ENCODE measurements at regions not wholly inside any gene's neighbourhood (a gene's known extent, or its start where the extent isn't known, plus 50 kb on each side); places are given as distances from the start of the nearest gene placed in this dataset.

- TF ChIP-seq CTCF (IDR thresholded peaks at IDR 0.05; ENCODE audit: low read length): no peak
- no peak for TF ChIP-seq EZH2 (optimal IDR thresholded peaks at IDR 0.05; ENCODE audit: low read depth, low read length)
Observed at GRCh38 chr13:44814836-44815235, 174.4 kb downstream of the NUFIP1 start.
